Endothelial cell of umbilical vein (primary cell): ENCODE measurements at regions not wholly inside any gene's neighbourhood (a gene's known extent, or its start where the extent isn't known, plus 50 kb on each side); places are given as distances from the start of the nearest gene placed in this dataset.

Experiments
- BruUV-seq: library from RNA; stranded (reverse); fragments of 400-500 nt; replicated peaks from 2 replicates; lab custom pipeline; 2021; lab: Mats Ljungman, UMichigan
- CTCF ChIA-PET: fragments of 300-600, 350-600 bp; sonication (Branson Sonifier 250); formaldehyde crosslinking; loops from one replicate; lab custom pipeline; 2021; ENCODE audit warnings: antibody characterized with exemption, inconsistent platforms; lab: Charles Lee
- POLR2A ChIA-PET: fragments of 300-600, 350-600 bp; sonication (Branson Sonifier 250); formaldehyde crosslinking; loops from one replicate; lab custom pipeline; 2021; ENCODE audit warnings: antibody characterized with exemption, inconsistent platforms; lab: Charles Lee
- DNase-seq: peaks from one replicate; pipeline ENCODE4 v3.0.0-alpha.2; 2011; ENCODE audit warnings: low read depth, low spot score
- FAIRE-seq: peaks from 2 replicates; lab custom pipeline; 2011; peaks lifted over from hg19 to GRCh38; lab: Jason Lieb, UNC
- H2AFZ ChIP-seq: 2 replicates; pipeline ENCODE4 v1.6.0; 2012; ENCODE audit warnings: low read depth, low read length, control low read depth, inconsistent platforms
- H3K27ac ChIP-seq: 2 replicates; pipeline ENCODE4 v1.5.1; 2011; ENCODE audit warnings: low read depth, mild to moderate bottlenecking, control low read depth, low read length, moderate library complexity; ENCODE audit not compliant: insufficient read depth
- H3K27me3 ChIP-seq, 2 experiments: 2 replicates each; pipeline versions ENCODE4 v1.6.0 to v1.6.1; 2011; ENCODE audit warnings: low read length in 2 of 2, mixed read lengths in 1 of 2; ENCODE audit not compliant: control insufficient read depth in 2 of 2, insufficient read depth in 2 of 2
- H3K36me3 ChIP-seq, 2 experiments: 2 replicates in 1 of 2; 3 replicates in 1 of 2; pipeline ENCODE4 v1.5.1; 2011; ENCODE audit warnings: low read length in 2 of 2, mild to moderate bottlenecking in 1 of 2, moderate library complexity in 1 of 2; ENCODE audit not compliant: control insufficient read depth in 2 of 2, insufficient read depth in 2 of 2; ENCODE audit errors: extremely low read depth in 1 of 2
- H3K4me1 ChIP-seq: 3 replicates; pipeline ENCODE4 v1.5.1; 2011; ENCODE audit warnings: mild to moderate bottlenecking, low read length; ENCODE audit not compliant: control insufficient read depth, insufficient read depth; ENCODE audit errors: extremely low read depth
- H3K4me2 ChIP-seq: 2 replicates; pipeline ENCODE4 v1.6.1; 2011; ENCODE audit warnings: low read length, control low read depth, mixed read lengths; ENCODE audit not compliant: insufficient read depth
- H3K4me3 ChIP-seq, 3 experiments: fragments of 200-600 bp in 1 of 3; sonication (generic), shearing (Covaris generic) in 1 of 3; replicated peaks in 1 of 3; 2 replicates each; pipeline ENCODE4 v1.5.1; 2011 to 2016; ENCODE audit warnings: control low read depth in 3 of 3, low read length in 3 of 3, mild to moderate bottlenecking in 2 of 3, inconsistent platforms in 1 of 3, low read depth in 1 of 3, moderate library complexity in 1 of 3; ENCODE audit not compliant: insufficient read depth in 1 of 3
- H3K79me2 ChIP-seq: 2 replicates; pipeline ENCODE4 v1.6.0; 2012; ENCODE audit warnings: low read length, inconsistent platforms; ENCODE audit not compliant: control insufficient read depth, insufficient read depth
- H3K9ac ChIP-seq: replicated peaks from 2 replicates; pipeline ENCODE3; 2011; ENCODE audit warnings: low read length, control low read depth; ENCODE audit not compliant: insufficient read depth; ENCODE audit errors: extremely low read depth
- H3K9me1 ChIP-seq: replicated peaks from 3 replicates; pipeline ENCODE4 v1.6.0; 2011; ENCODE audit warnings: mild to moderate bottlenecking, low read length; ENCODE audit not compliant: control insufficient read depth, insufficient read depth; ENCODE audit errors: extremely low read depth
- H3K9me3 ChIP-seq: replicated peaks from 2 replicates; pipeline ENCODE4 v1.5.1; 2012; ENCODE audit warnings: low read length, inconsistent platforms; ENCODE audit not compliant: control insufficient read depth, insufficient read depth
- H4K20me1 ChIP-seq: replicated peaks from 2 replicates; pipeline ENCODE3; 2011; ENCODE audit warnings: mild to moderate bottlenecking, low read length; ENCODE audit not compliant: control insufficient read depth, insufficient read depth; ENCODE audit errors: extremely low read depth
- EZH2 ChIP-seq: IDR thresholded peaks from 2 replicates; pipeline ENCODE4 v1.6.1; 2012; ENCODE audit warnings: borderline replicate concordance, low read depth, mild to moderate bottlenecking, moderate library complexity, low read length, inconsistent platforms; ENCODE audit not compliant: severe bottlenecking
- FOS ChIP-seq: IDR thresholded peaks from 2 replicates; pipeline ENCODE4 v1.6.1; 2011; ENCODE audit warnings: mild to moderate bottlenecking, low read length, moderate library complexity, borderline replicate concordance; ENCODE audit not compliant: insufficient read depth
- GATA2 ChIP-seq: IDR thresholded peaks from 2 replicates; pipeline ENCODE4 v1.7.0; 2011; ENCODE audit warnings: low read depth, mild to moderate bottlenecking, moderate library complexity, mixed read lengths, low read length; ENCODE audit not compliant: insufficient read length, insufficient read depth
- JUN ChIP-seq: IDR thresholded peaks from 2 replicates; pipeline ENCODE4 v1.6.1; 2011; ENCODE audit warnings: borderline replicate concordance, low read depth; ENCODE audit not compliant: insufficient read length, insufficient read depth
- MAX ChIP-seq: IDR thresholded peaks from 2 replicates; pipeline ENCODE4 v1.6.1; 2011; ENCODE audit not compliant: insufficient read depth, insufficient read length
- MYC ChIP-seq: IDR thresholded peaks from one replicate; pipeline ENCODE4 v1.6.1; 2011; ENCODE audit warnings: mild to moderate bottlenecking, low read depth, low read length
- POLR2A ChIP-seq: IDR thresholded peaks from 2 replicates; pipeline ENCODE4 v1.6.1; 2012; ENCODE audit warnings: low read depth, mild to moderate bottlenecking, control low read depth, low read length
- POLR2AphosphoS5 ChIP-seq: IDR thresholded peaks from 2 replicates; pipeline ENCODE4 v1.6.1; 2012; ENCODE audit warnings: low read depth, mild to moderate bottlenecking, control low read depth, low read length, moderate library complexity; ENCODE audit not compliant: insufficient read depth
- dilution Hi-C: fragments of 300-500 bp; cut with MboI; formaldehyde crosslinking; loops from one replicate; pipeline ENCODE4 v1.15.0; 2019; ENCODE audit warnings: low sequenced_read_pairs; ENCODE audit not compliant: extremely low pct_ligation_motif_present
- intact Hi-C: fragments of 100-400 bp; cut with micrococcal nuclease; formaldehyde crosslinking; loops from one replicate; pipeline ENCODE4 v1.10.0; 2022
- TF ChIP-seq, protein P1 (sequence below), 2 donors: IDR thresholded peaks; 1 replicate in 1 of 2; 2 replicates in 1 of 2; pipeline ENCODE4 v1.5.1; 2011; ENCODE audit warnings: low read length in 2 of 2, mild to moderate bottlenecking in 2 of 2, moderate library complexity in 2 of 2, control low read depth in 1 of 2, inconsistent platforms in 1 of 2, low read depth in 1 of 2; ENCODE audit not compliant: insufficient read depth in 1 of 2; ENCODE audit errors: extremely low read depth in 1 of 2

- ChIA-PET POLR2A (no interaction called here), CTCF (no interaction called here)
- Histone ChIP-seq H2AFZ (no peak overlapping the region), H3K9ac (no peak overlapping the region), H3K36me3 (no peaks in the 10 kb centered on the region), H3K9me1 (no peaks in the 10 kb centered on the region), H3K79me2 (no peaks in the 10 kb centered on the region), H3K9me3 (no peaks in the 10 kb centered on the region), H3K27ac (no peak overlapping the region), H3K4me1 (no peaks in the 10 kb centered on the region), H3K27me3 (no peaks in the 10 kb centered on the region), H4K20me1 (no peaks in the 10 kb centered on the region), H3K4me3 (no peak overlapping the region), H3K4me2 (no peak overlapping the region)
- dilution Hi-C loops (no loop called here), intact Hi-C loops (no loop called here)
- DNase-seq (no peak), FAIRE-seq (no peak)
- BruUV-seq: no TSS peak
- TF ChIP-seq FOS: no peak
- no peak for TF ChIP-seq MYC
- no peak for TF ChIP-seq GATA2
- TF ChIP-seq EZH2: no peak
- TF ChIP-seq MAX: no peak
- TF ChIP-seq POLR2AphosphoS5: no peak
- no peak for TF ChIP-seq JUN
- TF ChIP-seq, protein P1, sequence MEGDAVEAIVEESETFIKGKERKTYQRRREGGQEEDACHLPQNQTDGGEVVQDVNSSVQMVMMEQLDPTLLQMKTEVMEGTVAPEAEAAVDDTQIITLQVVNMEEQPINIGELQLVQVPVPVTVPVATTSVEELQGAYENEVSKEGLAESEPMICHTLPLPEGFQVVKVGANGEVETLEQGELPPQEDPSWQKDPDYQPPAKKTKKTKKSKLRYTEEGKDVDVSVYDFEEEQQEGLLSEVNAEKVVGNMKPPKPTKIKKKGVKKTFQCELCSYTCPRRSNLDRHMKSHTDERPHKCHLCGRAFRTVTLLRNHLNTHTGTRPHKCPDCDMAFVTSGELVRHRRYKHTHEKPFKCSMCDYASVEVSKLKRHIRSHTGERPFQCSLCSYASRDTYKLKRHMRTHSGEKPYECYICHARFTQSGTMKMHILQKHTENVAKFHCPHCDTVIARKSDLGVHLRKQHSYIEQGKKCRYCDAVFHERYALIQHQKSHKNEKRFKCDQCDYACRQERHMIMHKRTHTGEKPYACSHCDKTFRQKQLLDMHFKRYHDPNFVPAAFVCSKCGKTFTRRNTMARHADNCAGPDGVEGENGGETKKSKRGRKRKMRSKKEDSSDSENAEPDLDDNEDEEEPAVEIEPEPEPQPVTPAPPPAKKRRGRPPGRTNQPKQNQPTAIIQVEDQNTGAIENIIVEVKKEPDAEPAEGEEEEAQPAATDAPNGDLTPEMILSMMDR (IDR thresholded peaks at IDR 0.05; ENCODE audit: extremely low read depth in 1 of 2, insufficient read depth in 1 of 2, low read depth in 1 of 2, low read length in 2 of 2): no peak
- no peak for TF ChIP-seq POLR2A
Observed at GRCh38 chr11:134759855-134760254, 347.8 kb upstream of the B3GAT1 start.
